ENCODE measurements at regions not wholly inside any gene's neighbourhood (a gene's known extent, or its start where the extent isn't known, plus 50 kb on each side); places are given as distances from the start of the nearest gene placed in this dataset.

DNA sequence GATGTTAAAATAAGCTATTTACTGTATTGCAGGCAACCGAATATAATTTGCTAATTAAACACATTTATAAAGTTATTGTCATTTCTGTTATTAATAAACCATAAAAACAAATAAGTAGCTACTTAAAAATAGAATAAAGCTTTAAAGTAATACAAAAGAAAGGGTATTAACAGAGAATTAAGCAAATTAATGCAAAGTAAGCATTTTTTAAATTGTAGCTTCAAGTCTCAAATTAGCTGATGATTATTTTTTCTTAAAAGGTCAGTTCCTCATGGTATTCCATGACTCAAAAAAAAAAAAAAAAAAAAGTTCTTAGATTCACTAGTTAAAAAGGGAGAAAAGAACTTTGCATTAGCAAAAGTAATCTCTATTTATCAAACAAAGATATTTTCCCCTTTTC, 292.5 kb downstream of the SLITRK1 start:
- no peak for DNase-seq

GRCh38 chr13:83577183-83577582, 305.1 kb downstream of the SLITRK1 start:
- no peak for DNase-seq

- no peak for DNase-seq
These were observed 314.3 kb downstream of the SLITRK1 start for GRCh38 chr13:83568019-83568418.

GRCh38 chr13:83563499-83563898, 318.8 kb downstream of the SLITRK1 start:
- DNase-seq = no peak

GRCh38 chr13:83557845-83558244, 324.4 kb downstream of the SLITRK1 start:
- no peak for DNase-seq

GRCh38 chr13:83549671-83550070, 332.6 kb downstream of the SLITRK1 start:
- DNase-seq = no peak

DNA sequence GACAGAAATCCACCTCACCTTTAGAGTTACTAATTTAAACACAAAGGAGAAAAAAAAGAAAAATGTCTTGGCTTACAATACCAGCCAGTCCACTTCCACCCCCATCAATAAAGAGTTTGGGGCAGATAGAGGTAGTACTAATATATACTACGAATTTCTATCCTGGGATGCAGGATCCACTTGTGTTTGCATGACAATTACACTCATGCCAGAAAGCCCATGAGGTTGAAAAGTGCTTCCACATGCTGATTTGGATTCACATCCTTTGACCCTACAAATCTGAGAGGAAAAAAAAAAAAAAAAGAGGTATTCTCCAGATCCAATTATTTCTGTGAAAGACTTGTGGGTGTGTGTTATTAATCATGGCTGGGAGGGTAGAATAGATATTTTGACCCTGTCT, 335.2 kb downstream of the SLITRK1 start:
- no peak for DNase-seq

GRCh38 chr13:83546476-83546875, 335.8 kb downstream of the SLITRK1 start:
- DNase-seq = no peak

DNA sequence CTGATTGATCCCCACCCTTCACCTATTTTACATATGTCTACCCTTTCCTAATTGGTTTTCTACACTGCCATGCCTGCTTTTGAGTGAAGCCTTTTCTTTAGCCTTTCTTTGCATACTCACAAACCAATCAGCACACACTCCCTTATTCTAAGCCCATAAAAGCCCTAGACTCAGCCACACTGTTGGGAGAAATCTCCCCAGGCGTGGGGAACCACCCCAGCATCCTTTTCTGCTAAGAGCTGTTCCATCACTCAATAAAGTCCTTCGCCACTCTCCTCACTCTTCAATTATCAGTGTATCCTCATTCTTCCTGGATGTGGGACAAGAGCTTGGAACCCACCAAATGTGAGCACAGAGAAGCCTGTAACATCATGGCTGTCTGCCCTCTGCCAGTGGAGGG, 343.6 kb downstream of the SLITRK1 start:
- no peak for DNase-seq

DNA sequence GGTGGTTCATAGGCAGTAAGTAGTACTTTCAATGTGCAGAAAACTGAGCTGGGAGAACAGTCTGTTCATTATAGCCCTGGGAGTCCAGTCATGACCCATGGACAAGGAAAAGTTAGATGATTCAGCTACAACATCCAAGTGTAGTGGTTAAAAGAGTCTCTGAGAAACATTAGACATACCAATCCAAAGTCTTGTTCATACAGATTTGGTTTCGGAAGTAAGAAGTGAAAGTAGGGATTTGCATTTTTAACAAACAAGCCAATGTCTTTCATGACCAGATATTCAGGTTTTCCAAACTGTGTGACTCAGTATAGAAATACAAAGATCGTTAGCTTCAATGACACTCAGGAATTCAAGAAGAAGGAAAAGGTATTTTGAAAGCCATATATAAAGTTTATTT, 345.3 kb downstream of the SLITRK1 start:
- DNase-seq = no peak

- DNase-seq = no peak
These were observed 346.1 kb downstream of the SLITRK1 start for GRCh38 chr13:83536153-83536552.

GRCh38 chr13:83532809-83533208, 349.5 kb downstream of the SLITRK1 start:
- DNase-seq = no peak

DNA sequence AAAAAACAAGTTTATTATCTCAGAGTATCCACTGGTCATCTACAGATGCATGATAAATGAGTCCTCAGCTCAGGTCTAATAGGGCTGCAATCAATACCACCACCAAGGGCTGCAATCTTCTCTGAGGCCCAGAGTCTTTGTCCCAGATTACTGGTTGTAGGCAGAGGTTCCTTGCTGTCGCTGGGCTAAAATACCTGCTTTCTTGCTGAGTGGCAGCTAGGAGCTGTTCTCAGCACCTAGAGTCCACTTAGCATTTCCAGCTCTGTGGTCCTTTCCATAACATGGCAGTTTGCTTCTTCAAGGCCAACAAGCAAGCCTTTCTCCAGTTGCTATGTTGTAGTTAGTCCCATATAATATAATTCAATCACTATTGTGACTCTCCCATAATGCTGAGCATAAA, 351.3 kb downstream of the SLITRK1 start:
- no peak for DNase-seq

- no peak for DNase-seq
These were observed 365.5 kb downstream of the SLITRK1 start for GRCh38 chr13:83516781-83517180.

- no peak for DNase-seq
These were observed 366.8 kb downstream of the SLITRK1 start for GRCh38 chr13:83515268-83516015.

- DNase-seq = no peak
These were observed 373.4 kb downstream of the SLITRK1 start for GRCh38 chr13:83508771-83509301.

DNA sequence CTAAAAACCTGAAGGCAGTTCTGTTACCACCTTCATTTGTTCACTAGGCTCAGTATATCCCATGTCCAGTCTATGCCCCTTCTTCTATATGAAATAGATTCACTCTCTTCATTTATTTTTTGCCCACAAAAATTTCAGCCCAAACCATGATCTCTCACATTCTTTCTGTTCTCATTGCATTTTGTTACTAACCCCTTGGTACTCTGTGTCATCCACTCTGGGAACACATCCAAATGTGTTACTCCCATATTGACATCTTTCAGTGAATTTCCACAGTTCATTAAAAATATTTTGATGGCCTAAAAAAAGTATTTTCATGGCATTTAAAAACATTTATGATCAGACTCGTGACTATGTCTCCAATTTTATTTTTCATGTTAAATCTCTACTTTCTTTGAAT, 378.9 kb downstream of the SLITRK1 start:
- DNase-seq = no peak

DNA sequence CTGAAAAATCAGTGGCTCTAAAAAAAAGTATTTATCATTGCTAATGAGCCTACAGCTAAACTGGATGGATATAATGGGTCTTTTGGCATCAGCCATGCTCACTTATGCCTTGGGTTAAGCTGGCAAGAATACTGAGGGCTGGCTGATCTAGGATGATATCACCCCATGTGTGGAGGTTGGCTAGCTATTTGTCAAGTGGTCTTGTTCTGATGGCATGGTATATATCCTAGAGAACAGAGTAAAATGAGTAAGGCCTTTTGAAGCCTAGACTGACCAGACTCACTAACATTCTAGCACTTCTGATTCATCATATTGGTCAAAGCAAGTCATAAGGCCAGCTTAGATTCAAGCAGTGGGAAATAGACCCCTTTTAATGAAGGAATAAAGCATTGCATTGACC, 383.0 kb downstream of the SLITRK1 start:
- DNase-seq = no peak

DNA sequence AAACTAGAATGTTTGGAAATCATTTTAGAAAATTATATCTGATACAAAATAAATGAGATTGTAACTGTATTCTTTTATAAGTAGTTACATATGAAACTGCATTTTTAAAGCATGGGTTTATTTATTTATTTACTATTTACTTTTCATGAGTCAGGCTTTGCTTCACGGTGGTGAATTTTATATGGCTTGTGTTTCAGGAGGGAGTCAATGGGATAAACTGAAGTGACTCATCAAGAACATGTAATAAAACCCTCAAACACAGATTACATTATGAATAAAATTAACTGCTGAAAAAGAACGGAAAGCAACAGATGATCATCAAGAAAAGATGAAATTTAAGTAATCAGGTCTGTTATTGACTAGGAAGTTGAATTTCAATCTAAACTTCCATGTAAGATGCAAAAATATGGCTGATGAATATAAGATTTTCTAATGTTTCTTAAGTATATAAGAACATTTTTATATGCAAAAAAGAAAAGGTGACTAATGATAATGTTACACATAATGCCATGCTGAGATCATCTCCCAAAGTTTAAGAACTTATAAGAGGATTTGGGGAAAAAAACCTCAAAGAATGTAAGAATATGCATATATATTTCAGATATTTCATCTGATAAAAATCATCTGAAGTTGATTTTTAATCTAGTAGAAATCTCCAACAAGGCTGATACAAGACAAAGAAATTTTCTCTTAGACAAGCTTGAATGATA, 383.6 kb downstream of the SLITRK1 start:
- no peak for DNase-seq

GRCh38 chr13:83498045-83498444, 384.2 kb downstream of the SLITRK1 start:
- no peak for DNase-seq

DNA sequence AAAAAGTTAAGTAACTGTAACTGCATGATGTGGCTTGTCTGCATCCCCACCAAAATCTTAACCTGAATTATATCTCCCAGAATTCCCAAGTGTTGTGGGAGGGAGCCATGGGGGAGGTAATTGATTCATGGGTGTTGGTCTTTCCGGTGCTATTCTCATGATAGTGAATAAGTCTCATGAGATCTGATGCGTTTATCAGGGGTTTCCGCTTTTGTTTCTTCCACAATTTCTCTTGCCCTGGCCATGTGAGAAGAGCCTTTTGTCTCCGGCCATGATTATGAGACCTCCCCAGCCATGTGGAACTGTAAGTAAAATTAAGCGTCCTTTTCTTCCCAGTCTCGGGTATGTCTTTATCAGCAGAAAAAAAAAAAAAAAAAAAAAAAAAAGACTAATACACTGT, 385.8 kb downstream of the SLITRK1 start:
- DNase-seq = no peak

- no peak for DNase-seq
These were observed 397.2 kb downstream of the SLITRK1 start for GRCh38 chr13:83485101-83485500.

GRCh38 chr13:83471011-83471410, 411.3 kb downstream of the SLITRK1 start:
- no peak for DNase-seq

DNA sequence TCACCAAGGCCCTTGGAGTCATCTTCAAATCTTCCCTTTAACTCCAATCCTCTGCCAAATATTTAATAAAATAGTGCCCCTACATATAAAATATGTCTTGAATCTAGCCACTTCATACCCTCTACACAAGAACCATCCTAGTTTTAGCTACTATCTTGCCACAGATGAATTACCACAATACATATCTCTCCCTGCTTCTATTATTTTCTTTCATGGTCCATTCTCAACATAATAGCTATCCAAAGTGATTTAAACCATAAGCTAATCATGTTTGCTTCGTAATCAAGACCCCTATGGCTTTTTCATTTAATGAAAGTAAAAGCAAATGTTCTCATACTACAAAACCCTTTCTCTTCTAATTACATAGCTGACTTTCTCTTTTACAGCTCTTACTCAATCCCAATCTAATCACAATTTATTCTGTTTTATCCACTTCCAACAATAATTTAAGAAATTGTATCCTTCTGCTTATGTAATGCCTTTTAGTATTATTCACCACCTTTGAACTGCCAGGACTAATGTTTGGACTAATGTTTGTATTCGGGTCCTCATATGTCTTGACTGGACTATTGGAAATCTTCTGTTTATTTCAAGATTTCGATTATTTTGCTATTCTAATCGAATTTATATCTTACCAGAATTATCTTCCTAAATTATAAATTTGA, 412.0 kb downstream of the SLITRK1 start:
- no peak for DNase-seq

Measured in COR-L47 (cell line).